Rectal smooth muscle tissue (tissue), 1 donor: ENCODE measurements at regions not wholly inside any gene's neighbourhood (a gene's known extent, or its start where the extent isn't known, plus 50 kb on each side); places are given as distances from the start of the nearest gene placed in this dataset.
"Not testable (repeated sequence)": the region's sequence is repeated elsewhere in the genome, so short reads cannot be mapped to it uniquely, and the experiment has no call there.

Experiments used
- H3K27ac ChIP-seq: one replicate; pipeline ENCODE4 v1.7.0; 2013; ENCODE audit warnings: low read depth, low read length, inconsistent platforms
- H3K27me3 ChIP-seq: one replicate; pipeline ENCODE4 v1.7.0; 2013; ENCODE audit warnings: low read length; ENCODE audit not compliant: control insufficient read depth, insufficient read depth
- H3K36me3 ChIP-seq: one replicate; pipeline ENCODE4 v1.7.0; 2013; ENCODE audit warnings: low read length; ENCODE audit not compliant: control insufficient read depth, insufficient read depth
- H3K4me1 ChIP-seq: one replicate; pipeline ENCODE4 v1.7.0; 2013; ENCODE audit warnings: low read length; ENCODE audit not compliant: control insufficient read depth, insufficient read depth
- H3K4me3 ChIP-seq: one replicate; pipeline ENCODE4 v1.7.0; 2013; ENCODE audit warnings: low read length
- H3K9ac ChIP-seq: one replicate; pipeline ENCODE4 v1.7.0; 2013; ENCODE audit warnings: low read length

DNA sequence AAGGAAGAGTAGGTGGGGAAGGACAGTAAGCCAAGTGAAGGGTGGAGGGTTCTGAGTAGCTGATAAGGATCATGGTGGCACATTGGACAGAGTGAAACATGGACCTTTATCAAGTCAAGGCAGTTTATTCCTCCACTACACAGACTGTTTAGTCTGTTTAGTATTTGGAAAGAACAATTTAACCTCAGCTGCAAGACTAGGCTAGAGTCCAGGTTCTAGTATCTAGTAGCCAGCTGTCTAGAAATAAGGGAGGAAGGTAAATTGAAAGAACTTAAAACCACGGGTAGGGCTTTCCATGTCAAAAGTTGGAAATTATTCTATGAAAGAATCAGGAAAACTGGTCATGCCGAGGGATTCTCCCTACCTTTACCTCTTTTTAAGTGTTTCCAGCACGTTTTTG lies 140.1 kb upstream of the MED14 start:
- Histone ChIP-seq H3K27me3 (peaks cover 2% of the 10 kb centered on the region), H3K9ac (no peak overlapping the region), H3K36me3 (no peaks in the 10 kb centered on the region), H3K4me1 (no peaks in the 10 kb centered on the region), H3K4me3 (no peak overlapping the region), H3K27ac (no peak overlapping the region)

DNA sequence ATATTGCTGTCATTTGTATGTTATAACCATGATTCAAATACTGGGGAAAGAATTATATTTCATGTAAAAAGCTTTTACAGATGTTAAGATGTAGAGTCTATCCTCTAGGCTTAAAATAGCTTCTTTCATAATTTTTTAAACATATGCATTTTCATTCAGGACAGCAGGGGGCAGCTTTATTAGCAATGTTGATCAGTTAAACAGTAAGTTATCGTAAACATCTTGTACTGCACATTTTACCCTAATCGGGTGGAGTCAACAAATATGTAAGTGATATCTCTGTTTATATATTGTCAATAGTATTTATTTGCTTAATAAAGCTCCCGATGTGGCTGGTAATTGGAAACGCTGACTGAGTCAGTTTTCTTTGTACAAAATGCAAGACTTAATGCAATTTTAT lies 142.5 kb upstream of the MED14 start:
- Histone ChIP-seq H3K4me3 (no peak overlapping the region), H3K9ac (no peak overlapping the region), H3K4me1 (no peaks in the 10 kb centered on the region), H3K27ac (no peak overlapping the region), H3K27me3 (no peaks in the 10 kb centered on the region), H3K36me3 (no peaks in the 10 kb centered on the region)

DNA sequence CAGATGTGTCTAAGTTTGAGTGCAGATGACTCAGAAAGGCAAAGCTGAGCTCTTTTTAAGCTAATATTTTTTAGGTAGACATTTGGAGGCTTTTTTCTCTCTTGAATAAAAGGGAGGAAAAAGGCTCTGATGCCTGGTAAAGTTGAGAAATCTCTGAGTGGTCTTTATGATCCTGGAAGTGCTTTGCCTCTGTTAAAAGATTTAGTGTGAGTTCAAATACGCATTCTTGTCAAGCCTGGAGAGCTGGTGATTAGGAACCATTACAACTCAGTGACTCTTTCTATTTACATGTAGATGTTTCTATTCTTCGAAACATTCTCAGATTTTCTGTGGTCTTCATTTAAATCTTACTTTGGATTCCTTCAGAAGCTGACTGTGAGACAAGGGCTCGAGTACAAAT lies 143.4 kb upstream of the MED14 start:
- no peaks in the 10 kb centered on the region for H3K36me3 ChIP-seq
- H3K27me3 ChIP-seq: no peaks in the 10 kb centered on the region
- H3K4me1 ChIP-seq: no peaks in the 10 kb centered on the region
- H3K27ac ChIP-seq: no peak overlapping the region
- H3K4me3 ChIP-seq: no peak overlapping the region
- no peak overlapping the region for H3K9ac ChIP-seq

GRCh38 chrX:40879172-40879571 lies 143.8 kb upstream of the MED14 start:
- not testable (repeated sequence) for H3K4me3 ChIP-seq, H3K27ac ChIP-seq, H3K9ac ChIP-seq, H3K4me1 ChIP-seq, H3K36me3 ChIP-seq, H3K27me3 ChIP-seq

DNA sequence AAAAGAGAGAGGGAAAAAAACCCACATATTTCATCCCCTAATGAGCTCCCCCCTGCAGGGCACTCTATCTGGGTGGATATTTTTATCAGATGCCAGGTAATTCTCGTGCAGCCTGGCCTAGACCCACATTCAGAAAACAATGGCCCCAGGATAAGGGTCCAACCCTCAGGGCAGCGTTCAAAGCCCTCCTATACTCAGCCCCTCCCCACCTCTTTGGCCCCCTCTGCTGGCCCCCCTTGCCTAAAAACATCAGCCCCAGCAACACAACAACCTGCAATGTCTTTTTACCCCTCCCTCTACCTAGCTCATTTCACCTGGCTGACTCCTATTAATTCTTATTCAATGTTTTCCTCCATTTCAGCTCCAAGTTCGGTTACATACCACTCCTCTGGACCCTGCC lies 145.4 kb upstream of the MED14 start:
- Histone ChIP-seq H3K36me3 (no peaks in the 10 kb centered on the region), H3K27ac (no peak overlapping the region), H3K4me1 (no peaks in the 10 kb centered on the region), H3K27me3 (no peaks in the 10 kb centered on the region), H3K9ac (no peak overlapping the region), H3K4me3 (no peak overlapping the region)

DNA sequence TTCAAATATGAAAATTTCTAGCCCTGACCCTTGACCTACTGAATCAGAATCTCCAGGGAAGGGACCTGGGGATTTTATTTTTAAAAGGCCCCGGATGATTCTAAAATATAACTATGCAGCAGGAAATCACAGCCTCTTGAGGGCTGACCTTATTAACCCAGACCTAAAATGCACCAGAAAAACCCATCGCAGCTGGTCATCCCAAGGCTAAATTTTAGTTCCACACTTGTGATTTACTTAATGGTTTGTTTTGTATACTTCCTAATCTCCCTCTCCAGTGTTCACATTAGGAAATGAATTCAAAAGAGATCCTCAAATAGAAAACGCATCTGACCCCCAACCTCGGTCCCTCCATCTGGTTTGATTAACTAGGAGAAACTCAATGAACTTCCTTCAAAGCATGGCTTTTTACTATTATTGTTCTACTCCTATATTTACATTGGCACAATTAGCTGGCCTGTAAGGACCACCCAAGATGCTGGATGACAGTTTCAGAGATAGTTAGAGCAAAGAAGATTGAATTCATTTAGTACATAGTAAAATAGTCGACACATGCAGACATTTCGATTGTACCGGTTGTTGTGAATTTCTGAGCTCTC lies 147.8 kb upstream of the MED14 start:
- Histone ChIP-seq H3K4me1 (no peaks in the 10 kb centered on the region), H3K27ac (no peak overlapping the region), H3K4me3 (no peak overlapping the region), H3K36me3 (no peaks in the 10 kb centered on the region), H3K9ac (no peak overlapping the region), H3K27me3 (no peaks in the 10 kb centered on the region)

DNA sequence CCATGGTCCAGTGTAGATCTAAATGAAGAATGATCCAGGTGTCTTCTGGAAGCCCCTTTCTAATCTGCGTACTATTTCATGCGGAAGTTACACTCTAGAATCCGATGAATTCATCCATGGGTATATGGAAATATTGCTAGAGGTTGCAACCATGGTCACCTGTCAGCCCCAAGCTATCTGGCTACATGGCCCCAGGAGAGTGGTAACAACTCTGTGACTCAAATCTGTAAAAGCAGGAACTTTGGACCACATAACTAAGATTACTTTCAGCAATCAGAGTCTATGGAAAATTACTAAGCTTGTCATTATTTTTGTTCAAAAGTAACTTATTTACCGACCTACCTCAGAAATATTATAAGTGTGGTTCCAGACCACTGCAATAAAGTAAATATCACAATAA lies 150.6 kb upstream of the MED14 start:
- H3K36me3 ChIP-seq: no peaks in the 10 kb centered on the region
- H3K27ac ChIP-seq: no peak overlapping the region
- H3K4me3 ChIP-seq: no peak overlapping the region
- H3K27me3 ChIP-seq: no peaks in the 10 kb centered on the region
- no peak overlapping the region for H3K9ac ChIP-seq
- H3K4me1 ChIP-seq: no peaks in the 10 kb centered on the region

DNA sequence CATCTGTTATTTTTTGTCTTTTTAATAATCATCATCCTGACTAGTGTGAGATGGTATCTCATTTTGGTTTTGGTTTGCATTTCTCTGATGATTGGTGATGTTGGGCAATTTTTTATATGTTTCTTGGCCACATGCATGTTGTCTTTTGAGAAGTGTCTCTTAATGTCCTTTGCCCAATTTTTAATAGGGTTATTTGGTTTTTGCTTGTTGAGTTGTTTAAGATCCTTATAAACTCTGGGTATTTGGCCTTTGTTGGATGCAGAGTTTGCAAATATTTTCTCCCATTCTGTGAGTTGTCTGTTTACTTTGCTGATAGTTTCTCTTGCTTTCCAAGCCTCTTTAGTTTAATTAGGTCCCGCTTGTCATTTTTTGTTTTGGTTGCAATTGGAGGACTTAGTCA lies 152.1 kb upstream of the MED14 start:
- H3K4me1 ChIP-seq: no peaks in the 10 kb centered on the region
- no peak overlapping the region for H3K4me3 ChIP-seq
- H3K36me3 ChIP-seq: no peaks in the 10 kb centered on the region
- H3K9ac ChIP-seq: no peak overlapping the region
- H3K27ac ChIP-seq: no peak overlapping the region
- H3K27me3 ChIP-seq: no peaks in the 10 kb centered on the region

DNA sequence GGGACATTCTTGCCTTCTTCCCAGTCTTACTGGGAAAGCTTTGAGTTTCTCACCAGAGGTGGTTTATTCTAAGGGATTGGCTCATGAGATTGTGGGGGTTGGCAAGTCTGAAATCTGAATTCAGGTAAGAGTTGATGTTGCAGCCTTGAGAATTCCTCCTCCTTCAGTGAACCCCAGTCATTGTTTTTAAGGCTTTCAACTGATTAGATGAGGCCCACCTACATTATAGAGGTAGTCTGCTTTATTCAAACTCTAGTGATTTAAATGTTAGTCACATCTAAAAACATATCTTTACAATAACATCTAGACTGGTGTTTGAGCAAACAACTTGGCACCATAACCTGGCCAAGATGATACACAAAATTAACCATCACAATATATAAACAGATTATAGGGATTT lies 156.5 kb upstream of the MED14 start:
- no peaks in the 10 kb centered on the region for H3K27me3 ChIP-seq
- H3K36me3 ChIP-seq: no peaks in the 10 kb centered on the region
- no peak overlapping the region for H3K4me3 ChIP-seq
- H3K27ac ChIP-seq: no peak overlapping the region
- no peaks in the 10 kb centered on the region for H3K4me1 ChIP-seq
- H3K9ac ChIP-seq: no peak overlapping the region

DNA sequence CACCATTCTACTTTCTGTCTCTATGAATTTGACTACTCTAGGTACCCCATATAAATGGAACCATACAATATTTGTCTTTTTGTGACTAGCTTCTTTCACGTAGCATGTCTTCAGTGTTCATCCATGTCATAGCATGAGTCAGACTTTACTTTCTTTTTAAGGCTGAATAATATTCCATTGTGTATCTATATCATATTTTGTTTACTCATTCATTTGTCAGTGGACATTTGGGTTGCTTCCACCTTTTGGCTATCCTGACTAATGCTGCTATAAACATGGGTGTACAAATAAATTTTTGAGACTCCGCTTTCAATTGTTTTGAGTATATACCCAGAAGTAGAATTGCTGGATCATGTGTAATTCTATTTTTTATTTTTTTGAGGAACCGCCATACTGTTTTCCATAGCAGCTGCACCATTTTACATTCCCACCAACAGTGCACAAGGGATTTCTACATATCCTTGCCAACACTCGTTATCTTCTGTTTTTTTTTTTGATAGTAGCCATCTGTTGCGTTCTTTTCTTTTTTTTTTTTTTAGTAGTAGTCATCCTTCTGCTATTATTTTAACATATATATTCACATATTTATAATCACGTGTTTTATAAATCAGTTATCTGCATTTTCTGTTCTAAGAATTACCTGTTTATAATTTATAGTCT lies 158.0 kb upstream of the MED14 start:
- no peaks in the 10 kb centered on the region for H3K27me3 ChIP-seq
- no peaks in the 10 kb centered on the region for H3K36me3 ChIP-seq
- H3K4me1 ChIP-seq: no peaks in the 10 kb centered on the region
- H3K4me3 ChIP-seq: no peak overlapping the region
- no peak overlapping the region for H3K27ac ChIP-seq
- H3K9ac ChIP-seq: no peak overlapping the region

- no peak overlapping the region for H3K27ac ChIP-seq
- H3K9ac ChIP-seq: no peak overlapping the region
- H3K4me3 ChIP-seq: no peak overlapping the region
- H3K36me3 ChIP-seq: no peaks in the 10 kb centered on the region
- no peaks in the 10 kb centered on the region for H3K27me3 ChIP-seq
- no peaks in the 10 kb centered on the region for H3K4me1 ChIP-seq
Measured at GRCh38 chrX:40895246-40895645, 159.9 kb upstream of the MED14 start.

- Histone ChIP-seq H3K9ac (no peak overlapping the region), H3K4me3 (no peak overlapping the region), H3K4me1 (no peaks in the 10 kb centered on the region), H3K27me3 (no peaks in the 10 kb centered on the region), H3K36me3 (no peaks in the 10 kb centered on the region), H3K27ac (no peak overlapping the region)
Measured at GRCh38 chrX:40897718-40898270, 162.5 kb upstream of the MED14 start.

GRCh38 chrX:40904739-40905138 lies 169.4 kb upstream of the MED14 start:
- not testable (repeated sequence) for H3K27me3 ChIP-seq, H3K9ac ChIP-seq, H3K27ac ChIP-seq, H3K4me1 ChIP-seq, H3K36me3 ChIP-seq, H3K4me3 ChIP-seq
